ENCODE measurements at regions not wholly inside any gene's neighbourhood (a gene's known extent, or its start where the extent isn't known, plus 50 kb on each side); places are given as distances from the start of the nearest gene placed in this dataset.

- Histone ChIP-seq H3K27me3 (ENCODE audit: control insufficient read depth, insufficient read depth, low read length) (peaks cover 2% of the 10 kb centered on the region), H3K9me3 (ENCODE audit: control insufficient read depth, insufficient read depth, low read length) (no peaks in the 10 kb centered on the region), H3K4me3 (ENCODE audit: low read depth, low read length) (no peak overlapping the region), H3K27ac (ENCODE audit: low read depth, low read length) (no peak overlapping the region)
- DNase-seq (ENCODE audit: low read depth, low spot score): no peak
- TF ChIP-seq CTCF (IDR thresholded peaks at IDR 0.05; ENCODE audit: low read depth, low read length): no peak
- CTCF ChIA-PET: no interaction called here
- POLR2A ChIA-PET: no interaction called here
Measured at GRCh38 chr15:29405564-29405963, 135.9 kb upstream of the NSMCE3 start.

- TF ChIP-seq CTCF (IDR thresholded peaks at IDR 0.05; ENCODE audit: low read depth, low read length): no peak
- Histone ChIP-seq H3K4me3 (ENCODE audit: low read depth, low read length) (no peak overlapping the region), H3K9me3 (ENCODE audit: control insufficient read depth, insufficient read depth, low read length) (no peaks in the 10 kb centered on the region), H3K27ac (ENCODE audit: low read depth, low read length) (no peak overlapping the region), H3K27me3 (ENCODE audit: control insufficient read depth, insufficient read depth, low read length) (peaks cover 2% of the 10 kb centered on the region)
- no peak for DNase-seq (ENCODE audit: low read depth, low spot score)
- ChIA-PET POLR2A (no interaction called here), CTCF (no interaction called here)
Measured at GRCh38 chr15:29403772-29404171, 134.2 kb upstream of the NSMCE3 start.

- POLR2A ChIA-PET: no interaction called here
- H3K4me3 ChIP-seq (ENCODE audit: low read depth, low read length): no peak overlapping the region
- H3K9me3 ChIP-seq (ENCODE audit: control insufficient read depth, insufficient read depth, low read length): no peaks in the 10 kb centered on the region
- CTCF ChIA-PET: no interaction called here
- H3K27me3 ChIP-seq (ENCODE audit: control insufficient read depth, insufficient read depth, low read length): peaks cover 2% of the 10 kb centered on the region
- no peak overlapping the region for H3K27ac ChIP-seq (ENCODE audit: low read depth, low read length)
- no peak for TF ChIP-seq CTCF (IDR thresholded peaks at IDR 0.05; ENCODE audit: low read depth, low read length)
- no peak for DNase-seq (ENCODE audit: low read depth, low spot score)
Measured at GRCh38 chr15:29401644-29402043, 132.0 kb upstream of the NSMCE3 start.

- TF ChIP-seq CTCF (IDR thresholded peaks at IDR 0.05; ENCODE audit: low read depth, low read length): no peak
- Histone ChIP-seq H3K4me3 (ENCODE audit: low read depth, low read length) (no peak overlapping the region), H3K27me3 (ENCODE audit: control insufficient read depth, insufficient read depth, low read length) (peaks cover 2% of the 10 kb centered on the region), H3K27ac (ENCODE audit: low read depth, low read length) (no peak overlapping the region), H3K9me3 (ENCODE audit: control insufficient read depth, insufficient read depth, low read length) (no peaks in the 10 kb centered on the region)
- no peak for DNase-seq (ENCODE audit: low read depth, low spot score)
- CTCF ChIA-PET: no interaction called here
- POLR2A ChIA-PET: no interaction called here
Measured at GRCh38 chr15:29400701-29401100, 131.1 kb upstream of the NSMCE3 start.

GRCh38 chr15:29398907-29399306 lies 129.3 kb upstream of the NSMCE3 start:
- DNase-seq (ENCODE audit: low read depth, low spot score): no peak
- Histone ChIP-seq H3K27me3 (ENCODE audit: control insufficient read depth, insufficient read depth, low read length) (peaks cover 2% of the 10 kb centered on the region), H3K4me3 (ENCODE audit: low read depth, low read length) (no peak overlapping the region), H3K27ac (ENCODE audit: low read depth, low read length) (no peak overlapping the region), H3K9me3 (ENCODE audit: control insufficient read depth, insufficient read depth, low read length) (no peaks in the 10 kb centered on the region)
- TF ChIP-seq CTCF (IDR thresholded peaks at IDR 0.05; ENCODE audit: low read depth, low read length): no peak
- ChIA-PET POLR2A (no interaction called here), CTCF (no interaction called here)
